Activated T-helper 17 cell treated with anti-CD3 and anti-CD28 coated beads, Interleukin-2, amount 50 U/mL, for 72 hours (primary cell): ENCODE measurements at regions not wholly inside any gene's neighbourhood (a gene's known extent, or its start where the extent isn't known, plus 50 kb on each side); places are given as distances from the start of the nearest gene placed in this dataset.

Experiments
- ATAC-seq: fragments of 150-1000 bp; cut with Tn5 transposase; replicated peaks from 2 replicates; pipeline ENCODE4 v1.10.0; 2021; ENCODE audit warnings: mild to moderate bottlenecking, moderate library complexity
- H3K27ac Mint-ChIP-seq: one replicate; pipeline ENCODE4 v1.8.0; 2022; ENCODE audit warnings: mixed read lengths
- H3K27me3 Mint-ChIP-seq: one replicate; pipeline ENCODE4 v1.8.0; 2022; ENCODE audit warnings: mixed read lengths
- H3K36me3 Mint-ChIP-seq: one replicate; pipeline ENCODE4 v1.8.0; 2022; ENCODE audit warnings: low read depth, mild to moderate bottlenecking, mixed read lengths
- H3K4me1 Mint-ChIP-seq: one replicate; pipeline ENCODE4 v1.8.0; 2022; ENCODE audit warnings: mixed read lengths
- H3K4me3 Mint-ChIP-seq: one replicate; pipeline ENCODE4 v1.8.0; 2022; ENCODE audit warnings: mild to moderate bottlenecking, mixed read lengths
- H3K9me3 Mint-ChIP-seq: one replicate; pipeline ENCODE4 v1.8.0; 2022; ENCODE audit warnings: mixed read lengths

DNA sequence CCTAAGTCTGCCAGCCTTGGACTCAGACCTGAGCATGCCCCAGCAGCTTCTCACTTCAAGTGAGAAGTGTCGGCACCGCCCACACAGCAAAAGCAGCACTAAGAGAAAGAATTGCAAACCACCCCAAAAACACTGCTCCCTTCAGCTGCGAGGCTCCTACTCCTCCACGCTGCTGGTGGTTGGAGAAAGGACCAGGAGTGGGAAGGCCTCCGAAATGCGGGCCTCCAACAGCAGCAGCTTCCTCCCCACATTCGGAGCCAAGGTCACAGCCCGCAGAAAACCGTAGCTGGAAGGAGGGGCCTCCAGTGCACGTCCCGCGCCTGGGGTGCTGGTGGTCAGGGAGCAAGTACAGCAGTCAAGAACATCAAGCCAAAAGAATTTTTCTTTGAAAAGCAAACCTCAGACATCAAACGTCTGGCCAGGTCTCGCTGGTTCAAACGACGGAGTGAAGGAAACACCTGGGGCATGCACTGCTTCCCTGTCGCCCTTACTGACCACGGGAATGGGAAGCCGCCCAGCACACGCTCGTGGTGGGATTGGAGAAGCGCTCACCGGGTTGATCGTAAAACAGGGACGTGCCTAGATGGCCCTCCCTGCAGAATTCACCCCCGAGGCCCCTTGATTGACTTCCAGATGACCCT, 185.6 kb upstream of the CST7 start:
- H3K27ac Mint-ChIP-seq = no peak overlapping the region
- H3K27me3 Mint-ChIP-seq = peaks cover 15% of the 10 kb centered on the region
- no peaks in the 10 kb centered on the region for H3K9me3 Mint-ChIP-seq
- ATAC-seq = no peak
- H3K4me1 Mint-ChIP-seq = no peaks in the 10 kb centered on the region
- no peaks in the 10 kb centered on the region for H3K36me3 Mint-ChIP-seq
- no peak overlapping the region for H3K4me3 Mint-ChIP-seq

DNA sequence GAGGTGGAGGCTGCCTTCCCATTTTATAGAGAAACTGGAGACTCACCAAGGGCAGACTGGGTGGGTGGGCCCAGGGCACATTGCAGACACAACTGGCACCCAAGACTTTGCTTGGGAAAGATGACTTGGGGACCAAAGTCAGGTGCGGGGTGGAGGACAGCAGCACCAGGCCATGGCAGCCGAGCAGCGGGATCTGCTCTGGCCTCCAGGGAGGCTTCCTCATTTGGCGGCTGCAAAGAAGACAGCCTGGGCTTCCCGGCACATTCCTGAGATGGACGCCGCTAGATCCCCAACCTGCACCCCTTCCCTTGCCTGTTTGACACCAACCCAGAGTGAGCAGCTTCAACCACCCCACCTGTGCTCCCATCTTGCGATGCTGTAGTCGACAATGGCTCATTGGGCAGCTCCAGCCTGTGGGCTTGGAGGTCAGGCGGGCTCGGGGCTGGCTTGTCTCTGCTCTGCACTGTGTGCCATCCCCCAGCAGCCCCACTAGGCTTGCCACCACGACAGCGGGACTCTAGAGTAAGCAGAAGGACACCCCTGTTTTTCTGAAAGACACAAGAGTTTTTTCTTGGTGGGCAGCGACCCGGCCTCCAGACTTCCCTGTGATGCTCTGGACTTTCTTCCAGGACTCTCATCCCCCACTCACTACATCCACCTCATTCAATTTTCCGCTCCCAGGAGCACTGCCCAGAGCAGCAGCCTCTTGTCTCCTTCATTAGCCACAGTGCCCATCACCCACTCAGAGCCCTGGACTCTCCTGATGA, 184.9 kb upstream of the CST7 start:
- H3K27ac Mint-ChIP-seq = no peak overlapping the region
- no peaks in the 10 kb centered on the region for H3K4me1 Mint-ChIP-seq
- H3K9me3 Mint-ChIP-seq = no peaks in the 10 kb centered on the region
- peaks cover 10% of the 10 kb centered on the region for H3K27me3 Mint-ChIP-seq
- ATAC-seq = no peak
- H3K4me3 Mint-ChIP-seq = no peak overlapping the region
- no peaks in the 10 kb centered on the region for H3K36me3 Mint-ChIP-seq

GRCh38 chr20:24764794-24765202, 184.3 kb upstream of the CST7 start:
- Mint-ChIP-seq H3K9me3 (no peaks in the 10 kb centered on the region), H3K27me3 (peaks cover 11% of the 10 kb centered on the region)
- no peak for ATAC-seq

DNA sequence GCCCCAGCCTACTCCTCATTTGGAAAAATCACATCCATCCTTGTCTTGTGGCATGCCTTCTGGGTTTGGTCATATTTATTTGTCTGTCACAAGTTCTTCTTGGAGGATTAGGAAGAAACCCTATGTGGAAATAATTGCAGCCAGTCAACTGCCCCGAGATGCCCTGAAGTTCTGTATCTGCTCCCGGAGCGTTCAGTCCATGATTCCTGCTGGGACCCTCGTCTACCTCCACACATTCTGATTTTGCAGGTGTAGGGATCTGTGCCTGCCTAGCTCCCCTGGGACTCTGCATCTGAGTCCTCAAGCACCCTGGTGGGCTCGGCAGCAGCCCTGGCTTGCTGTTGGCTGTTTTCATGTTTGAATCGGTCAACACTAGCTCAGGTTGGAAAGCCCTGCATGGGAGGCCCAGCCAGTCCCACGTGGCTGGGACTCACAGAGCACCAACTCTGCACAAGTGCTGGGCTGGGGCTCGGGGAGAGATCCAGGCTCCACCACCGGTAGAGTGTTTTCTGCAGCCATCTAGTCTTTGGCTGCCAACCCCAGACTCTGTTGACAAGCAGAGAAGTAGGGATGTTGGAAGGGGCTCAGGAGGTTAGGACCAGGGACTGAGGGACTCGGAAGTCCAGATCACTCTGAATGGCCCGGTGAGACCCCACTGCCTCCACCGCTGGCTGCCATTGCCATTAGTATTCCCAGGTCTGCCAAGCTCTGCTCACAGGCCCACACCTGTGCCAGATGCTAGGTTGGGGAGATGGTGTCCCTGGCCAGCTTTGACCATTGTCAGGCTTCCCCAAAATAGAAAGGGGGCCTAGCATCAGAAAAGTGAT, 183.5 kb upstream of the CST7 start:
- H3K36me3 Mint-ChIP-seq = no peaks in the 10 kb centered on the region
- no peak for ATAC-seq
- peaks cover 15% of the 10 kb centered on the region for H3K27me3 Mint-ChIP-seq
- no peaks in the 10 kb centered on the region for H3K9me3 Mint-ChIP-seq
- no peaks in the 10 kb centered on the region for H3K4me1 Mint-ChIP-seq
- H3K4me3 Mint-ChIP-seq = no peak overlapping the region
- no peak overlapping the region for H3K27ac Mint-ChIP-seq

More at GRCh38 chr20:24764794-24765202, 184.3 kb upstream of the CST7 start:
- H3K27ac Mint-ChIP-seq = no peak overlapping the region
- no peaks in the 10 kb centered on the region for H3K4me1 Mint-ChIP-seq
- no peaks in the 10 kb centered on the region for H3K36me3 Mint-ChIP-seq
- no peak overlapping the region for H3K4me3 Mint-ChIP-seq

DNA sequence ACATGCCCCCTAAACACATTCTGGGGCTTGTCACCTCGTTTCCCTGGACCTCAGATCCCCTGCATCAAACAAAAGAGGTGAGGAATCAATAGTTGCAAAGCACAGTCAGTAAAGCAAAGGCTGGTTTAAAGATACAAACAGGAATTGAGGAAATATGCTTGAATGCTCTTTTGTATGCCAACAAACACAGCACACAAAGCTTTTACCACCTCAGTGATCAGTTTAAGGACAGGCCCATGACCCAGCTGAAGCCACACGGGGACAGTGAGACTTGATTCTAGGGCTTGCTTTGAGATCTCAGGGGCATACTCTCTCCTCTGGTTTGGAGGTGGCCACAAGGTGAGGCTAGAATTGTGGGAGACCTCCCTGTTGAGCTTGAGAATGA, 182.9 kb upstream of the CST7 start:
- Mint-ChIP-seq H3K9me3 (no peaks in the 10 kb centered on the region), H3K4me3 (no peak overlapping the region), H3K27me3 (peaks cover 15% of the 10 kb centered on the region), H3K4me1 (no peaks in the 10 kb centered on the region), H3K36me3 (no peaks in the 10 kb centered on the region), H3K27ac (no peak overlapping the region)
- no peak for ATAC-seq

- H3K4me1 Mint-ChIP-seq = no peaks in the 10 kb centered on the region
- no peak for ATAC-seq
Observed at GRCh38 chr20:24766826-24767622, 182.0 kb upstream of the CST7 start.

DNA sequence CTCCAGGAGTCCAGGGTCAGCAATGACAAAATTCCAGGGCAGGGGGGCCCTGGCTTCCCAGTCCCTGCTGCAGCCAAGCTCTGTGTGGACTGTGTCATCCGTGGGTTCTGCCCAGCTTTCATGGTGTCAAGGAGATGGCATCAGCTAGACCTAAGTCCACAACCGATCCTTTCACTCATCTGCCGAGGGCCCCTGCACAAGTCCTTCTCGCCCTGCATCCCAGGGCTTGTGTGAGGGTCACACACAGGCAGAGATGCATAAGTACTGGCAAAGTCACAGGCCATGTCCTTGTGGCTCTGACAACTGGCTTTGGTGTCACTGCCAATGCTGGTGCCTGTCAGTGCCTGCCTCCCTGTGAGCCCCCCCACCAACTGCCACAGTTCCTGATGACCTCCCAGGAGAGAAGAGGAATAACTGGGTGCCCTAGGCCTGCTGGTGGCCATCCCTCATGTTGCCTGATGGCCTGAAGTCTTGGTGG, 181.4 kb upstream of the CST7 start:
- Mint-ChIP-seq H3K4me3 (no peak overlapping the region), H3K27ac (no peak overlapping the region), H3K4me1 (no peaks in the 10 kb centered on the region), H3K27me3 (peaks cover 27% of the 10 kb centered on the region), H3K9me3 (no peaks in the 10 kb centered on the region), H3K36me3 (no peaks in the 10 kb centered on the region)
- ATAC-seq = no peak

More at GRCh38 chr20:24766826-24767622, 182.0 kb upstream of the CST7 start:
- no peak overlapping the region for H3K27ac Mint-ChIP-seq
- H3K4me3 Mint-ChIP-seq = no peak overlapping the region
- H3K9me3 Mint-ChIP-seq = no peaks in the 10 kb centered on the region
- H3K36me3 Mint-ChIP-seq = no peaks in the 10 kb centered on the region
- peaks cover 22% of the 10 kb centered on the region for H3K27me3 Mint-ChIP-seq

DNA sequence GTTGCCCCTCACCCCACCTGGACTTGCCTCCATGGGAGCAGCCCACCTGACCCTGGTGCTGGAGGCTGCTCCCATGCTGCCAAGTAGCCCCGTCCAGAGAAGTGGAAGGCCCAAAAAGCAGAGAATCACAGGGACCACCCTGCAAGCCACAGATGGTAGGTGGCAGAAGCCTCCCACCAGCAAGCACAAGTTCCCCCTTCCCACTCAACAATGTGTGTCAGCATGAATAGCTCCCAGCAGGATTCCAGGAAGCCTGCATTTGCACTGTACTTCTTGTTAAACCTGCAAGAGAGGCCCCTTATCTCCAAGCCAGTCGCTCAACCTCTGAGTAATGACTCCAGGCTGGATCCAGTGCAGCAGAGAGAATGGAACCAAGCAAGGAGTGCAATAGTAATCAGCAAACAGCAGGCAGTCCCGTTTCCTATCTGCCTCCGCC, 180.8 kb upstream of the CST7 start:
- ATAC-seq = no peak
- Mint-ChIP-seq H3K27ac (no peak overlapping the region), H3K4me1 (no peaks in the 10 kb centered on the region)

GRCh38 chr20:24768713-24769601, 180.1 kb upstream of the CST7 start:
- ATAC-seq = no peak
- Mint-ChIP-seq H3K9me3 (no peaks in the 10 kb centered on the region), H3K27me3 (peaks cover 22% of the 10 kb centered on the region), H3K36me3 (no peaks in the 10 kb centered on the region), H3K4me3 (no peak overlapping the region), H3K4me1 (no peaks in the 10 kb centered on the region), H3K27ac (no peak overlapping the region)

More for the DNA sequence above, 180.8 kb upstream of the CST7 start:
- no peak overlapping the region for H3K4me3 Mint-ChIP-seq
- H3K9me3 Mint-ChIP-seq = no peaks in the 10 kb centered on the region
- H3K36me3 Mint-ChIP-seq = no peaks in the 10 kb centered on the region
- H3K27me3 Mint-ChIP-seq = peaks cover 26% of the 10 kb centered on the region

GRCh38 chr20:24769878-24770627, 179.0 kb upstream of the CST7 start:
- Mint-ChIP-seq H3K9me3 (no peaks in the 10 kb centered on the region), H3K27me3 (peaks cover 27% of the 10 kb centered on the region), H3K36me3 (no peaks in the 10 kb centered on the region), H3K4me3 (no peak overlapping the region), H3K27ac (no peak overlapping the region), H3K4me1 (no peaks in the 10 kb centered on the region)
- ATAC-seq = no peak

- no peak overlapping the region for H3K4me3 Mint-ChIP-seq
- no peaks in the 10 kb centered on the region for H3K9me3 Mint-ChIP-seq
- no peak for ATAC-seq
- no peak overlapping the region for H3K27ac Mint-ChIP-seq
- H3K36me3 Mint-ChIP-seq = no peaks in the 10 kb centered on the region
- H3K27me3 Mint-ChIP-seq = peaks cover 32% of the 10 kb centered on the region
- H3K4me1 Mint-ChIP-seq = no peaks in the 10 kb centered on the region
Observed at GRCh38 chr20:24770628-24771541, 178.2 kb upstream of the CST7 start.

GRCh38 chr20:24771542-24772061, 177.5 kb upstream of the CST7 start:
- Mint-ChIP-seq H3K36me3 (no peaks in the 10 kb centered on the region), H3K4me1 (no peaks in the 10 kb centered on the region), H3K27me3 (peaks cover 37% of the 10 kb centered on the region), H3K27ac (no peak overlapping the region), H3K9me3 (no peaks in the 10 kb centered on the region), H3K4me3 (no peak overlapping the region)
- no peak for ATAC-seq
